IPS-18a (cell line): ENCODE measurements at regions not wholly inside any gene's neighbourhood (a gene's known extent, or its start where the extent isn't known, plus 50 kb on each side); places are given as distances from the start of the nearest gene placed in this dataset.
"Not testable (repeated sequence)": the region's sequence is repeated elsewhere in the genome, so short reads cannot be mapped to it uniquely, and the experiment has no call there.

ENCODE experiments used
- H3K27ac ChIP-seq: one replicate; pipeline ENCODE4 v1.5.1; 2013; ENCODE audit warnings: low read length
- H3K27me3 ChIP-seq: one replicate; pipeline ENCODE4 v1.6.1; 2013; ENCODE audit warnings: mild to moderate bottlenecking, low read length; ENCODE audit not compliant: control insufficient read depth, insufficient read depth
- H3K36me3 ChIP-seq: one replicate; pipeline ENCODE4 v1.6.1; 2013; ENCODE audit warnings: low read depth, low read length; ENCODE audit not compliant: control insufficient read depth
- H3K4me1 ChIP-seq: one replicate; pipeline ENCODE4 v1.6.1; 2013; ENCODE audit warnings: low read depth, low read length; ENCODE audit not compliant: control insufficient read depth
- H3K4me3 ChIP-seq: one replicate; pipeline ENCODE4 v1.5.1; 2013; ENCODE audit warnings: low read length
- H3K9ac ChIP-seq: one replicate; pipeline ENCODE4 v1.6.1; 2013; ENCODE audit warnings: mild to moderate bottlenecking, low read length, moderate library complexity
- H3K9me3 ChIP-seq: one replicate; pipeline ENCODE4 v1.6.1; 2013; ENCODE audit warnings: low read depth, low read length; ENCODE audit not compliant: control insufficient read depth

- Histone ChIP-seq H3K27ac (no peak overlapping the region), H3K36me3 (no peaks in the 10 kb centered on the region), H3K9ac (no peak overlapping the region), H3K4me3 (no peak overlapping the region), H3K4me1 (peaks cover 20% of the 10 kb centered on the region), H3K9me3 (no peaks in the 10 kb centered on the region), H3K27me3 (peaks cover 25% of the 10 kb centered on the region)
Observed at GRCh38 chr20:56730996-56731395, 101.9 kb downstream of the TFAP2C start.

DNA sequence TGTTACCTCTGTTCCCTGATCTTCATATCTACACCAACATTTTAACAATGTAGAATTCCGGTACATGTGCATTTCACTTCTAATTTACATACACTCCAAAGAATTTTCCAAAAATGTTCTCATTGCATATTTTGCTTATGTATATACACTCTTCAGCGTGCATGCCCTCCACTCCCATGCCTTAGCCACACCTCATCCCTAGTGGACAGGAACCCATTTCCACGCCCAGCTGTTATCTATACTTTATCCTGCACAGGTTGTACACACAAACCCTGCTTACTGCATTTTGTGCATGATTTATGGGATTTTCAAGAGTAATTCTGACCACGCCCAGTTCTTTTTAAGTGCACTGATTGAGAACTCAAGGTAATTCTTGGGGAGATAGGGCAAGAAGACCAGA lies 102.4 kb downstream of the TFAP2C start:
- H3K9ac ChIP-seq: no peak overlapping the region
- H3K27me3 ChIP-seq: peaks cover 25% of the 10 kb centered on the region
- no peak overlapping the region for H3K27ac ChIP-seq
- H3K36me3 ChIP-seq: no peaks in the 10 kb centered on the region
- peaks cover 20% of the 10 kb centered on the region for H3K4me1 ChIP-seq
- H3K4me3 ChIP-seq: no peak overlapping the region
- no peaks in the 10 kb centered on the region for H3K9me3 ChIP-seq

DNA sequence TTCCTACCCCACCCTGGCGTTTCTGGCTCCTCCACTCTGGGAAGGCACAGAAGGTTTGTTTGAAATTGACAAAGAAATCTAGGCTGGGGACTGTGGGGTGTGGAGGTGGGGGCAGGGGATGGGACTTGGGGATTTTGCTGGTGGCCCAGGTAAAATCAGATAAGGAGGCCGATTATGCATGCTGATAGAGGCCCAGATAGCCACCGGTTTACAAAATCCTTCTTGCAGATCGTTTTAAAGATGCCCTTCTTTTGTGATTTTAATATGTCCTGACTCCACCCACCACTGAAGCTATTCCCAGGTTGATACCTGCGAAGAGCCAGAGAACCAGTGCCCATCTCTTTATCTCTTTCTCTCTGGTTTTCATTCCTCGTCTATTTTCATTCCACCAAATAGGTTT lies 104.9 kb downstream of the TFAP2C start:
- no peak overlapping the region for H3K4me3 ChIP-seq
- H3K9me3 ChIP-seq: no peaks in the 10 kb centered on the region

GRCh38 chr20:56735084-56735642 lies 106.1 kb downstream of the TFAP2C start:
- H3K36me3 ChIP-seq: no peaks in the 10 kb centered on the region
- H3K4me1 ChIP-seq: peaks cover 28% of the 10 kb centered on the region
- no peak overlapping the region for H3K4me3 ChIP-seq
- H3K9ac ChIP-seq: no peak overlapping the region
- H3K27ac ChIP-seq: no peak overlapping the region
- H3K9me3 ChIP-seq: no peaks in the 10 kb centered on the region
- H3K27me3 ChIP-seq: peaks cover 62% of the 10 kb centered on the region

More for the DNA sequence above, 104.9 kb downstream of the TFAP2C start:
- Histone ChIP-seq H3K27ac (no peak overlapping the region), H3K36me3 (no peaks in the 10 kb centered on the region), H3K27me3 (peaks cover 50% of the 10 kb centered on the region), H3K9ac (no peak overlapping the region), H3K4me1 (peaks cover 26% of the 10 kb centered on the region)

- H3K36me3 ChIP-seq: no peaks in the 10 kb centered on the region
- no peaks in the 10 kb centered on the region for H3K9me3 ChIP-seq
- H3K27me3 ChIP-seq: peaks cover 73% of the 10 kb centered on the region
- peaks cover 28% of the 10 kb centered on the region for H3K4me1 ChIP-seq
- H3K9ac ChIP-seq: no peak overlapping the region
- no peak overlapping the region for H3K27ac ChIP-seq
- H3K4me3 ChIP-seq: peak overlapping the region; percentile 21
Observed at GRCh38 chr20:56736285-56736857, 107.3 kb downstream of the TFAP2C start.

DNA sequence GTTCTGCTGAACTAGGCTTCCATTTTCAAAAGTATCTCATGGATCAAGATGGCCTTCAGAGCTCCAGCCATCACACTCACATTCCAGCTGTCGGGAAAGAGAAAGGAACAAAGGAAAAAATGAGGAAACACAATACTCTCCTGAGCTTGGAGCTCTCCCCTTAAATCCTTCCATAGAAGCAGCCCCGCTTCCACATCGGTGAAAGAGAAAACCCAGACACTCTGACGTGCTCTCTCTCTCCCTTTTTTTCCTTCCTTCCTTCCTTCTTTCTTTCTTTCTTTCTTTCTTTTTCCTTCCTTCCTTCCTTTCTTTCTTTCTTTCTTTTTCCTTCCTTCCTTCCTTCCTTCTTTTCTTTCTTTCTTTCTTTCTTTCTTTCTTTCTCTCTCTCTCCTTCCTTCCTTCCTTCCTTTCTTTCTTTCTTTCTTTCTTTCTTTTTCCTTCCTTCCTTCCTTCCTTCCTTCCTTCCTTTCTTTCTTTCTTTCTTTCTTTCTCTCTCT lies 115.3 kb downstream of the TFAP2C start:
- H3K9ac ChIP-seq, H3K36me3 ChIP-seq, H3K4me3 ChIP-seq, H3K9me3 ChIP-seq, H3K27ac ChIP-seq: not testable (repeated sequence)
- H3K27me3 ChIP-seq: peaks cover 22% of the 10 kb centered on the region
- peaks cover 13% of the 10 kb centered on the region for H3K4me1 ChIP-seq

- H3K9ac ChIP-seq: no peak overlapping the region
- H3K27me3 ChIP-seq: peaks cover 25% of the 10 kb centered on the region
- no peaks in the 10 kb centered on the region for H3K36me3 ChIP-seq
- H3K27ac ChIP-seq: no peak overlapping the region
- no peak overlapping the region for H3K4me3 ChIP-seq
- H3K4me1 ChIP-seq: peaks cover 12% of the 10 kb centered on the region
- H3K9me3 ChIP-seq: no peaks in the 10 kb centered on the region
Observed at GRCh38 chr20:56748476-56749377, 119.6 kb downstream of the TFAP2C start.

DNA sequence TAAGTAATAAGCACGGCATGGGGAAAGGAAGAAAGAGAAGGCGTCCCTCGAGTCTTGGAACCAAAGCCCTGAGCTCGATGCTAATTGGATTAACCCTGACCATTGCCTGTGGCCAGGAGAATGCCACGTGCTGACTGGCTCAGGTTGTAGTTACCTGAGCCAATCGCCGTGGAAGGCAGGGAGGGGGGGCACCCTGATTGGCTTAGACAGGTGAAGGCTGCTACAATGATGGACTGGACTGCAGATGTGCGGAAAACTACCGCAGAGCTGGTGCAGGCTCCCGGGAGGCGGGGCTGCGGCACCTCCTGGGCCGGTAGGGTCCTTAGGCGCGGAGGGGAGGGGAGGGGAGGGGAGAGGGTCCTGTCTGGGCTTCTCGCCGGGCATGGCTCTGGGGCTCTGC lies 121.3 kb downstream of the TFAP2C start:
- Histone ChIP-seq H3K27me3 (peaks cover 25% of the 10 kb centered on the region), H3K9ac (no peak overlapping the region), H3K36me3 (no peaks in the 10 kb centered on the region)

GRCh38 chr20:56752274-56752673 lies 123.2 kb downstream of the TFAP2C start:
- H3K4me1 ChIP-seq: peaks cover 12% of the 10 kb centered on the region
- H3K27me3 ChIP-seq: peaks cover 25% of the 10 kb centered on the region
- no peak overlapping the region for H3K27ac ChIP-seq
- no peaks in the 10 kb centered on the region for H3K9me3 ChIP-seq
- no peaks in the 10 kb centered on the region for H3K36me3 ChIP-seq
- no peak overlapping the region for H3K9ac ChIP-seq
- no peak overlapping the region for H3K4me3 ChIP-seq

More for the DNA sequence above, 121.3 kb downstream of the TFAP2C start:
- peaks cover 12% of the 10 kb centered on the region for H3K4me1 ChIP-seq
- no peak overlapping the region for H3K4me3 ChIP-seq
- H3K27ac ChIP-seq: no peak overlapping the region
- H3K9me3 ChIP-seq: no peaks in the 10 kb centered on the region

DNA sequence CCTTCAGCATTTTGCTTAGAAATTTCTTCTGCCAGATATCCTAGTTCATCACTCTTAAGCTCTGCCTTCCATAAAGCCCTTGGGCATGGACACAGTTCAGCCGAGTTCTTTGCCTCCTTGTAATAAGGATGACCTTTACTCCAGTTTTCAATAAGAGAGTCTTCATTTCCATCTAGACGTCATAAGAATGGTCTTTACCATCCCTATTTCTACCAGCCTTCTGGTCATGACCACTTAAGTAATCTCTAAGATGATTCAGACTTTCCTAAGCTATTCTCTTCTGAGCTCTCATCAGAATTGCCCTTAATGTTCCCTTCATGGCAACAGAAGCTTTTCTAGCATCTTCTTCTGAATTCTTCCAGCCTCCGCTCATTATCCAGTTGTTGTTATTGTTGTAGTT lies 126.1 kb downstream of the TFAP2C start:
- H3K4me1 ChIP-seq: no peaks in the 10 kb centered on the region
- H3K9me3 ChIP-seq: no peaks in the 10 kb centered on the region
- peaks cover 14% of the 10 kb centered on the region for H3K27me3 ChIP-seq
- H3K9ac ChIP-seq: no peak overlapping the region
- no peak overlapping the region for H3K27ac ChIP-seq
- H3K4me3 ChIP-seq: no peak overlapping the region
- H3K36me3 ChIP-seq: no peaks in the 10 kb centered on the region

GRCh38 chr20:56756658-56757057 lies 127.6 kb downstream of the TFAP2C start:
- H3K27me3 ChIP-seq, H3K36me3 ChIP-seq, H3K4me3 ChIP-seq, H3K4me1 ChIP-seq, H3K27ac ChIP-seq, H3K9ac ChIP-seq, H3K9me3 ChIP-seq: not testable (repeated sequence)
